ENCODE measurements at regions not wholly inside any gene's neighbourhood (a gene's known extent, or its start where the extent isn't known, plus 50 kb on each side); places are given as distances from the start of the nearest gene placed in this dataset.

DNA sequence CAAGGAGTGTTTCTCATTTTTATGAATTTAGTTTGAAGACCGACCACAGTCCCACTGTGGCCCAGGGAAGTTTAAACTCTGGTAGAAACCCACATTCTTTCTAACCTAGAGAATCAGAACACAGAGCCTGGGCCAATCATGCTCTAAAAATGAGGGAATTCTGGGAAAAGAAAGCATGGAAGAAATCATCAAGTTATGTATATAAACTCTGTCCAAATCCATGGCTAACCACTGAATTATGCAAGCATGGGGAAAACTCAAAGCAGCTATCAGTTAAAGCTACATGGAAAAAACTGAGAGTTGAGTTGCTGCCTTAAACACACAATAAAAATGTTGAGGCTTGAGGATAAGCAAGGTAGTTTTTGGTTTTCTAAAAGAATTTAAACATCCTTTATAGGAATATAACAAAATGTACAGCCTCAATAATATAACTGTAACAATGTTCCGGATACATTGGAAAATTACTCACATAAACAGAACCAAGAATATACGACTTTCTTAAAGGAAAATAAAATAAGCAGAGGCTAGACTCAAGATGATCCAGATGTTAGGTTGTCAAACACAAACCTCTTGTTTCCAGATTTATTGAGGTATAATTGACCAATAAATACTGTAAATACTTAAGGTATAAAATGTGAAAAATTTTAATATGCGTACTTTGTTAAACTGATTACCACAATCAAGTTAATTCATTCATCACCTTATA, 311.2 kb upstream of the GNAI1 start:
- ChIA-PET CTCF (no interaction called here), POLR2A (no interaction called here)
- H3K4me1 Mint-ChIP-seq (ENCODE audit: low read depth): no peaks in the 10 kb centered on the region
- Histone ChIP-seq H3K9me3 (ENCODE audit: control insufficient read depth in 1 of 2, insufficient read depth in 1 of 2, low read length in 2 of 2) (peaks cover 0 to 4% of the 10 kb centered on the region in 2 experiments), H3K4me3 (ENCODE audit: low read length) (no peak overlapping the region), H3K27ac (ENCODE audit: low read depth in 1 of 2, low read length in 2 of 2) (no peak overlapping the region), H3K4me1 (ENCODE audit: insufficient read depth, low read length) (no peaks in the 10 kb centered on the region), H3K36me3 (ENCODE audit: insufficient read depth, low read length) (no peaks in the 10 kb centered on the region), H3K27me3 (ENCODE audit: control insufficient read depth in 1 of 2, insufficient read depth in 2 of 2, low read length in 2 of 2) (no peaks in the 10 kb centered on the region)
- H3K36me3 Mint-ChIP-seq (ENCODE audit: low read depth): no peaks in the 10 kb centered on the region
- no peak overlapping the region for H3K27ac Mint-ChIP-seq
- H3K9me3 Mint-ChIP-seq: no peaks in the 10 kb centered on the region
- intact Hi-C loops (cut with DNase I, micrococcal nuclease): no loop called here
- TF ChIP-seq, protein P1, sequence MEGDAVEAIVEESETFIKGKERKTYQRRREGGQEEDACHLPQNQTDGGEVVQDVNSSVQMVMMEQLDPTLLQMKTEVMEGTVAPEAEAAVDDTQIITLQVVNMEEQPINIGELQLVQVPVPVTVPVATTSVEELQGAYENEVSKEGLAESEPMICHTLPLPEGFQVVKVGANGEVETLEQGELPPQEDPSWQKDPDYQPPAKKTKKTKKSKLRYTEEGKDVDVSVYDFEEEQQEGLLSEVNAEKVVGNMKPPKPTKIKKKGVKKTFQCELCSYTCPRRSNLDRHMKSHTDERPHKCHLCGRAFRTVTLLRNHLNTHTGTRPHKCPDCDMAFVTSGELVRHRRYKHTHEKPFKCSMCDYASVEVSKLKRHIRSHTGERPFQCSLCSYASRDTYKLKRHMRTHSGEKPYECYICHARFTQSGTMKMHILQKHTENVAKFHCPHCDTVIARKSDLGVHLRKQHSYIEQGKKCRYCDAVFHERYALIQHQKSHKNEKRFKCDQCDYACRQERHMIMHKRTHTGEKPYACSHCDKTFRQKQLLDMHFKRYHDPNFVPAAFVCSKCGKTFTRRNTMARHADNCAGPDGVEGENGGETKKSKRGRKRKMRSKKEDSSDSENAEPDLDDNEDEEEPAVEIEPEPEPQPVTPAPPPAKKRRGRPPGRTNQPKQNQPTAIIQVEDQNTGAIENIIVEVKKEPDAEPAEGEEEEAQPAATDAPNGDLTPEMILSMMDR (IDR thresholded peaks at IDR 0.05): no peak
- DNase-seq (no peak), ATAC-seq (ENCODE audit: poor library complexity) (no peak)
- H3K4me3 Mint-ChIP-seq: no peak overlapping the region
- no peaks in the 10 kb centered on the region for H3K27me3 Mint-ChIP-seq

DNA sequence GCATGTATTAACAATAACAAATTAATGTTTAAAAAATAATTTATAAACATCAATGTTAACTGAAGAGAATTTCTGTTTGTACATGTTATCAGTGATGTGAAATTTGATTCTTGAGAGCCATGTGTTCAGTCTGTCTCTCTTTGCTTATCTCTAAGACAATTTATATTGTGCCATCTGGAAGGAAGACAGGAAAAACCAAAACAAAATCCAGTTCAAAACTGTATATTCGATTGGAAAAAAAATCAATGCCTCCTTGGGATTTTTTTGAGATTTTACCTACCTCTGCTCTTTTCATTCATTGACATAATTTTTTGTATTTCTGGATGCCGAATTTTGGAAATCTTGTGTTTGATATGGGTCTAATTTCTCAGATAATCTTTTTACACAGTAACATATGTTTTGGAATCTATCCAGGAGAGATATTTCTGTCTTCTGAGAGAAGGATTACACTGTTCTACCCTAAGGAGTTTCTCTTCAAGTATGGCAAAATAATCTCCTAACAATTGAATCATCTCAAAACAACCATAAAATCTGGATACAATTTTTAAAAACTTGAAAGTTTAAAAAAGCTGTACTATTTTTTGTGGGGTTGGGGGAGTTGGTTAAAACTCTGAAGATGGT, 311.9 kb upstream of the GNAI1 start:
- H3K4me3 ChIP-seq (ENCODE audit: low read length): no peak overlapping the region
- H3K4me3 Mint-ChIP-seq: no peak overlapping the region
- no peak overlapping the region for H3K27ac Mint-ChIP-seq

DNA sequence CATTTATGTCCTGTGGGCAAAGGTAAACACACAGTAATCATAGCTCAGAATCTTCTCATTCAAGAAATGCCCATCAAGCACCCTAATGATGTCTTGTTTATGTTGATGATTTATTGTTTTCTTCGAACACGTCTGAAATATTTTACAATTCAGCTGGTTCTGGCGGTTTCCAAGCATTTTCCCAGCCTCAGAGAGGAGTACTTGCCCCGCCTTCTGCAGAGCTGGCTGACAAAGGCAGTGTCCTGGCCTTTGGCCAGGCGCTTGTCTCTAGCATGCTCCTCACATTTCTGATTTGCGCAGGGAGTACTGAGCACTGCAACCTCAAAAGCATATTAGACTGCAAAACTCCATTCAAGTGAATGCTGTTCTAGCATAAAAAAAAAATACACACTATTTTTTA, 314.2 kb upstream of the GNAI1 start:
- ChIA-PET POLR2A (no interaction called here), CTCF (interaction anchor here (1.5 kb wide), 1 partner anchor 11 kb away, joined by 4 read pairs; no protein-coding TSS in a partner anchor)
- H3K4me1 Mint-ChIP-seq (ENCODE audit: low read depth): no peaks in the 10 kb centered on the region
- no peak overlapping the region for H3K27ac ChIP-seq (ENCODE audit: low read depth in 1 of 2, low read length in 2 of 2)
- no peaks in the 10 kb centered on the region for H3K9me3 Mint-ChIP-seq
- H3K27me3 Mint-ChIP-seq: no peaks in the 10 kb centered on the region
- DNase-seq (no peak), ATAC-seq (ENCODE audit: poor library complexity) (no peak)
- TF ChIP-seq, protein P1 (IDR thresholded peaks at IDR 0.05): no peak
- no peak overlapping the region for H3K4me3 Mint-ChIP-seq
- H3K27me3 ChIP-seq (ENCODE audit: control insufficient read depth in 1 of 2, insufficient read depth in 2 of 2, low read length in 2 of 2): no peaks in the 10 kb centered on the region
- no peaks in the 10 kb centered on the region for H3K4me1 ChIP-seq (ENCODE audit: insufficient read depth, low read length)
- H3K36me3 ChIP-seq (ENCODE audit: insufficient read depth, low read length): no peaks in the 10 kb centered on the region
- H3K27ac Mint-ChIP-seq: no peak overlapping the region
- no peaks in the 10 kb centered on the region for H3K36me3 Mint-ChIP-seq (ENCODE audit: low read depth)
- intact Hi-C loops (cut with DNase I, micrococcal nuclease): no loop called here
- H3K4me3 ChIP-seq (ENCODE audit: low read length): no peak overlapping the region
- peaks cover 0 to 4% of the 10 kb centered on the region in 2 experiments for H3K9me3 ChIP-seq (ENCODE audit: control insufficient read depth in 1 of 2, insufficient read depth in 1 of 2, low read length in 2 of 2)

More for the DNA sequence above, 311.9 kb upstream of the GNAI1 start:
- H3K27me3 Mint-ChIP-seq: no peaks in the 10 kb centered on the region
- H3K4me1 Mint-ChIP-seq (ENCODE audit: low read depth): no peaks in the 10 kb centered on the region
- Histone ChIP-seq H3K9me3 (ENCODE audit: control insufficient read depth in 1 of 2, insufficient read depth in 1 of 2, low read length in 2 of 2) (peaks cover 0 to 4% of the 10 kb centered on the region in 2 experiments), H3K36me3 (ENCODE audit: insufficient read depth, low read length) (no peaks in the 10 kb centered on the region), H3K27me3 (ENCODE audit: control insufficient read depth in 1 of 2, insufficient read depth in 2 of 2, low read length in 2 of 2) (no peaks in the 10 kb centered on the region), H3K4me1 (ENCODE audit: insufficient read depth, low read length) (no peaks in the 10 kb centered on the region), H3K27ac (ENCODE audit: low read depth in 1 of 2, low read length in 2 of 2) (no peak overlapping the region)
- no peaks in the 10 kb centered on the region for H3K36me3 Mint-ChIP-seq (ENCODE audit: low read depth)
- intact Hi-C loops (cut with DNase I, micrococcal nuclease): no loop called here
- DNase-seq: no peak
- POLR2A ChIA-PET: no interaction called here
- no peak for ATAC-seq (ENCODE audit: poor library complexity)
- CTCF ChIA-PET: no interaction called here
- TF ChIP-seq, protein P1 (IDR thresholded peaks at IDR 0.05): no peak
- no peaks in the 10 kb centered on the region for H3K9me3 Mint-ChIP-seq

All from CD4-positive, alpha-beta T cell (primary cell).